Germinal center (tissue), 1 donor: ENCODE measurements at regions not wholly inside any gene's neighbourhood (a gene's known extent, or its start where the extent isn't known, plus 50 kb on each side); places are given as distances from the start of the nearest gene placed in this dataset.

Experiments
- DNase-seq: peaks from one replicate; pipeline ENCODE4 v3.0.0; 2012; ENCODE audit warnings: mixed read lengths, low spot score

DNA sequence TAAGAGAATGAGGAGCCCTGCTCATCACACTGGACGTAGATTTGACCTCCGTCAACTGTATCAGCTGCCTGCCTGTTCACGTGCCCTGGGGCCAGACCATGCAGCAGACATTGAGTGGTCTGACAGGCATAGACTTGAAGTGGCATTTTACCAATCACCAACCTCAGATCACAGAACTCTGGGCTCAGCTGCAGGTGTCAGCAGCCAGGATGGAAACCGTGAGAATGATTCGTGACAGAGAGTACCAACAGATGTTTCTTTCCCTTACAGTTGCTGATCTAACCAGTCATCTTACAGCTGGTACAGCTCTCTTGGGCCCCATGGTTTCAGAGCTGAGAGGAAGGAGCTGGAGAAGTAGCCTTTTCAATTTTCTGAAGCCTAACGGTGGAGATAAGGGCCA lies 148.9 kb downstream of the EN1 start:
- DNase-seq, result no peak

DNA sequence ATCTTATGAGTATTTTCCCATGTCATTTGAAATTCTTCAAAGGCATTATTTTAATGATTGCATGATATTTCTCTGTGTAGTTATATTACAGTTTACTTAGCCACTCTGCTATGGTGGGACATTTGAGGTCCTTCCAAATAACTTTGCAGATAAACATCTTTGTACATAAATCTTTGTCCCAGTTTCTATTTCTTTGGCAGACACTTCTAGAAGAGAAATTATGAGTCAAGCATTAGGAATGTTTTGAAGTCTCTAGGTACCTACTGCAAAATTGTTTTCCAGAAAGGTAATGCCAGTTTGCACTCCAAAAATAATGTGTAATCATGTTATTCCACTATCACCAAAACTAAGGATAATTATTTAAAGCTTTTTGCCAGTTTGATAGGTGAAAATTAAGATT lies 149.7 kb downstream of the EN1 start:
- DNase-seq, result no peak

GRCh38 chr2:118696786-118697465 lies 150.5 kb downstream of the EN1 start:
- no peak for DNase-seq

DNA sequence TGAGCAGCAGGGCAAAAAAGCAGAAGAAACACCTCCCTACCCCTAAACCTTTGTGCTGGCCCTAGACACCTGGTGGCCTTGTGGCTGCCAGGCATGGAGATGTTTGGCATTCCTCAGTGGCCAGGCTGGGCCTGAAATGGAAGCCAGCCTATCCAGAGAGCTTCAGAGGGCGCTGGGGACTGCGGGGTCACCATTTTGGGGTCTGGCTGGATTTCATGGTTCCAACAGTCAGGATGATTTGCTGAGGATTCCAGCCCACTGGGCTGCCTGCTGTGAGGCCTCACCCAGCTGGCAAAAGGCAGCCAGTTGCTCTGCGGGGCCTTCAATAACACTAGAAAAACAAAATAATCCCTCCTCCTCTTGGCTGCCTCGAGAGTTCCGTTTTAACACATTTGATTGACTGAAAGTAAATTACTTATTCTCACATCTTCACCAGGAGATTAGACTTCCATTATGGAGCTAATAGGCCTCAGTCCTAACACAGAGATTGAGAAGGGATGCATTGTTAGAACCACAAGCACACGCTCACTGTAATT lies 154.1 kb downstream of the EN1 start:
- DNase-seq, result no peak

DNA sequence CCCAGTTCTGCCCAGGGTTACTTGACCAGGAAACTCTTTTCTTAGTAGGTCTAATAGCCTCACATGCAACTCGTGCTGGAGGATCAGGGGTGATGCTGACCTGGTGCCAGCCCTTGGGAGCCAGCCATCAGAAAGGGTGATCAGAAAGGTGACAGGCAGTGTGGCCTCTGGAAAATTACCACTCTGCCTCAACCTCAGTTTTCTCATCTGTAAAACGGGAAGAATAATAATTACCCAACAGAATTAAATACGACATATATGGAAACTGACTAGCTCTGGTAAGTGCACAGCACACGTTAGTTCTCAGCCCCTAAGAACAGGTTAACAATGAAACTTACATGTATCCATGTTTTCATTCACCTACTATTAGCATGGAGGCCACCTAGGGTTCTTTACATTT lies 157.6 kb downstream of the EN1 start:
- no peak for DNase-seq

- DNase-seq, result no peak
Measured at GRCh38 chr2:118689456-118689855, 158.0 kb downstream of the EN1 start.

DNA sequence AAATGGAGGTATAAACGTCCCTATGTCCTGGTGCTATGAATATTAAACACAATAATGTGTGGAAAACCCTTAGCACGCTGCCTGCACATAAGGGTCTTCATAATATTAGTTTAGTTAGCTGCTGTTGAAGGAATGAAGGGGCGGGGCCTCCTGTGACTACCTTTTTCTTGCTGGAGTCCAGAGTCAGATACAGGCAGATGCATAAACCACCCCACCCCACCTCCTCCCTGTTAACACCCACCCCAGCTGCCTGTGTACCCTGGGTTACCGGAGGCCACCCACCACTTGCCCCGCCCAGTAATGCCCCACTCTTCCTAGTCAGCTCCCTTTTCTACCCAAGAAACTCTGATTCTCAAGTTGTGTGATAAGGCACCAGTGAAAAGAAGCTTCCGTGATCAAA lies 158.4 kb downstream of the EN1 start:
- no peak for DNase-seq

DNA sequence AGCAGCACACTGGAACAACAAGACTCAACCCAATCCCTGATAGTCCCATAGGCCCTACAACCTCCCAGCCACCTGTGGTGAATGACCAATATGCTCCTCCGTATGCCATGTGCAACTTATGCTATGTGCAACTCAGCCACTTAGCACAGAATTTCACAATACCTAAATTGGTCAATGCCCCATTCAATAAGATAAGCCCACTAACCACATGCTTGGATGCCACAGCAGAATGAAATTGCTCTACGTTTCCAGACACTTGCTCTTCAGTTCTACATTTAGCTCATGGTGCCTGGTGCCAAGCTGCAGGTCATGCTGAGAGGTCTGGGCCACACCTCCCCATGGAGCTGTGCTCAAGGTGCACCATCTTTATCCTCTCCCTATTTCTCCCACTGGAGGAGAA lies 159.8 kb downstream of the EN1 start:
- DNase-seq, result no peak

- DNase-seq, result no peak
Measured at GRCh38 chr2:118687192-118687591, 160.3 kb downstream of the EN1 start.

DNA sequence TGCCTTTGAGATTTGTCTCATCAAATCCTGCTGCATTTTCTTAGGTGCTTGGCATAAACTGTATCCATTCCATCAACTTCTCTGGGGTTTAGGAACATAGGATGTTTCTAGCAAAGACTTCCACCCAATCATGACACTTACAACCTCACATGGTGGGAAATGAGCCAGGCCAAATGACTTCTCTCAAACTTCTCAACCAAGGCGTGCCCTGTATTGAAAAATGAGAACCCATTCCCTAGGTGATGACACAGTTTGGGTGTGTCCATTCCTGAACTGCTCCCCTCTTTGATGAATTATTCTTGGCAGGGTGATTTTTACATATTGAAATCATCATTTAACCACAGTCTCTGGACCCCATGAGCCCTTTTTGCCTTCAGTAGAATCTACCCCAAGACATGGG lies 161.1 kb downstream of the EN1 start:
- no peak for DNase-seq

GRCh38 chr2:118683460-118683859 lies 164.0 kb downstream of the EN1 start:
- no peak for DNase-seq

DNA sequence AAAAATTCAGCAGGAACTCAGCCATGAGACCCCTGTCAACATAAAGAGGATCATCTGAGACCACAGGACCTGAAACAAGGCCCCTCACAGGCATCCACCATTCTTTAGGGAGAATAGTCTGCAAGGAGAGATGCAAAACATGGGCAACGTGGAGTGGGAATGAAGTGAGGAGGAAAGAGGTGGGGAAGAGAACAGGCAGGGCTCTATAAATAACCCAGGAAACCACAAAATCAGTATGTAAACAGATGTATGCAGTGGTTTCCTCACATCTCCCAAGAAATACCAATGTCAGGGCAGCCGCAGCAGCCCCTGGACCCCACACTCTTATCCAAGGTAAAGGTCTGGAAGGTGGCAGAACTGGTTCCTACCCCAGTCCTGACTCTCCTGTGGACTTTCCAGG lies 168.5 kb downstream of the EN1 start:
- DNase-seq, result no peak

GRCh38 chr2:118677546-118677945 lies 169.9 kb downstream of the EN1 start:
- no peak for DNase-seq

- DNase-seq, result no peak
Measured at GRCh38 chr2:118675531-118675930, 171.9 kb downstream of the EN1 start.

GRCh38 chr2:118672571-118673158 lies 174.8 kb downstream of the EN1 start:
- DNase-seq, result no peak

DNA sequence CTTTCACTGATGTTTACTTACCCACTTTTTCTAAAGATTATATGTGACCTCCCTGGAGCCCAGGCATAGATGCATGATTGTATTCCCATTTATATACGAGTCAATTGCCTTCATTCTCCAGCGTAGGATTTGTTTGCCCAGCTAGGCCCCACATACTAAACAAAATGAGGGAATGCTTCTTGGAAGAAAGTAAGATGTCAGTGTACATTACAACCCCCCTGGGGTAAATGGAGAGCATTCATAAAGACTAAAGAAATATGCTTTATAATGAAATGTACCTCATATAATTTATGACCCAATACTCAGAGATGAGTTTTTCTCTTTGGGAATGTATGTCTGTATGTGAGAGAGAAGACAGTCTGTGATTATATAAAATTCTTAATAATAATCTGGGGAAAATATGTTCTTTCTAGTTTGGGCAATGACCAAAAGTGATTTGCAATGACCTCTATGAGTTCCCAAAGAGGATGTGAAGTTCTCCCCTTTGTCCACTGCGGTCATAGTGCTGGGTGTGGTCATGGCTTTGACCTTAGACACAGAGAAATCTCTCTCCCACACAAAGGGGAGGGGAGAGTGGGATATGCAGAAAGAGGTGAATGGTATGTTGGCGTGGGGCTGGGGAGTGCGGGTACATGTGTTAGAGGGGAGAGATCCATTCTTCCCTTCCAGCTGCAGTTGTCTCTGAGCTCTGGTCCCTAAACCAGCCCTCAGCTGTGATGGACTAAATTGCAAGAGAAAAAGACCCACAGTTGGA lies 175.6 kb downstream of the EN1 start:
- DNase-seq, result no peak

DNA sequence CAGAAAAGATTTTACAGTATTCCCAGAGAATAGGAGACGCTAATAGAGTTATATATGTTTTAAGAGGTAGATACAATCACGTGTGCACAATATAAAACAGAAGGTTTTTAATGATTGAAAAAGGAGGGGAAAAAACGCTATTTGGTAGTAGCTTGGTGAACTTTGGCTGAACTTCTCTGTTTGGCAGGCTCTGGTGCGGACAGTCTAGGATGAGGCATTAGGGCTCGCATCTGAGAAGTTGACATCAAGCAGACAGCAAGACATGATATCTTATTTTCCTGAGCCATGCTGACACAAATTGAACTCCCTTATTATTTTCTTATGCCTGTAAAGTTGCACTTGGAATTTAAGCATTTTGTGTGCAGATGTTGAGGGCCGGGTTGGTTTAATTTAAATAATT lies 176.6 kb downstream of the EN1 start:
- no peak for DNase-seq

GRCh38 chr2:118670276-118670675 lies 177.2 kb downstream of the EN1 start:
- DNase-seq, result no peak

- no peak for DNase-seq
Measured at GRCh38 chr2:118669654-118670053, 177.8 kb downstream of the EN1 start.

DNA sequence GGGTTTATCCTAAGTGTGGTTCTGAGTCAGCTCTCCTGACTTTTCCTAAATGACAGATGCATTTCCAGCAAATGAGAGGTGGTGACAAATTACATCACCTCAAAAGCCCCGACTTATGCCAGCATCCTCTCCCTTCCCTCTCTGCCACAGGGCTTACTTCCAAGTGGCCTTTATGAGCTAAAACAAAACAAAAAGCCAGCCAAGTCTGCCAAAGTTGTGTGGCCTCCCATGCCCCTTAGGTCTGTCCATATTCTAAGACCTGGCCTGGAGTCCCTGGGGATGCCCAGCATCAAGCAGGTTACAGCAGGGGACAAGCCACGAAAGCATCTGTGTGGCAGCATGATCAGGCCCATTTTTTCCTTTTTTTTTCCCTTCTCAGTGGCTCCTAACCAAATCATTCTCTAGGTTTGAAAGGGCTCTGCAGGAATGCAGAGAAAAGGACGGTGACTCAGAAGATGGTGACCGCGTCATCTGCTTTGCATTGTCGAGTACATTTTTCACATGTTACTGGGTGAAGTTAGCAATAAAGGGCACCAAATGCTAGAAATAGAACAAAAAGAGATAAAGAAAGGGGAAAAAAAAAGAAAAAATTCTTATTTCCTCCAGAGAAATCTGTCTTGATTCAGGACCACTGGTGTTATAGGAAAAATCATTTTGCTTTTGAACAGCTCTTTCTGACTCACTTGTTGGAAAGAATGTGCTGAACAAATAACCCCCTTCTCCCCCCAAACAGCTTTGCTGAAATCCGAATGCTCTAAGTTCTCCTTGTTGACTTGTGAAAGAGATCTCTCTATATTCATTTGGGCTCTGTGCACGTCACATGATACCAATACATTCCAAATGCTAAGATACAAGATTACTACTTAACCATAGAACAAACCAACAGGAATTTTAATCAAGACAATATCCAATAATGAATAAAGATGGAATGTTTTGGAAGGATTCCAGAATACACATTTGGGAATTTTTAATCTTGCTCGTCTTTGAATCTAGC lies 178.7 kb downstream of the EN1 start:
- no peak for DNase-seq

GRCh38 chr2:118667964-118668363 lies 179.5 kb downstream of the EN1 start:
- DNase-seq, result no peak

- DNase-seq, result no peak
Measured at GRCh38 chr2:118667348-118667747, 180.1 kb downstream of the EN1 start.
